ENCODE measurements at regions not wholly inside any gene's neighbourhood (a gene's known extent, or its start where the extent isn't known, plus 50 kb on each side); places are given as distances from the start of the nearest gene placed in this dataset.

DNA sequence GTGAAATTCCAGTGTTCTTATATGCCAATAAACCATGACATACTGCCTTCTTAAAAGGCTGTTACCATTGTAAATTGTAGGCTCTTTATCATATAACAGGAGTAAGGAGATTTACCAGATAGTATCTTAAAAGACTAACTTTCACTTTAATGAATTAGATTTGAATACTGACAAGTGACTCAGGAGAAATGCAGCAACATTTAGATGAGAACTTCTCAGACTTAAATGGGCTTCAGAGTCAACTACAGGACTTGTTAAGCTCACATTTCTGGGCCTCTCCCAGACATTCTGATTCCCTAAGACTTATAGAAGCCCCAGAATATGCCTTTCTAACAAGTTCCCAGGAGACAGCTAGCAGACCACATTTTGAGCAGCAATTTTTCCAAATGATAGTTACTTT lies 466.3 kb downstream of the ARL4A start:
- TF ChIP-seq SPI1 (IDR thresholded peaks at IDR 0.05; ENCODE audit: borderline replicate concordance, low read depth) (no peak), CTCF (IDR thresholded peaks at IDR 0.05; ENCODE audit: insufficient read depth, low read length) (no peak), POLR2AphosphoS5 (IDR thresholded peaks at IDR 0.05; ENCODE audit: low read depth) (no peak), GABPA (IDR thresholded peaks at IDR 0.05; ENCODE audit: low read depth) (no peak)
- TF ChIP-seq, protein P1, sequence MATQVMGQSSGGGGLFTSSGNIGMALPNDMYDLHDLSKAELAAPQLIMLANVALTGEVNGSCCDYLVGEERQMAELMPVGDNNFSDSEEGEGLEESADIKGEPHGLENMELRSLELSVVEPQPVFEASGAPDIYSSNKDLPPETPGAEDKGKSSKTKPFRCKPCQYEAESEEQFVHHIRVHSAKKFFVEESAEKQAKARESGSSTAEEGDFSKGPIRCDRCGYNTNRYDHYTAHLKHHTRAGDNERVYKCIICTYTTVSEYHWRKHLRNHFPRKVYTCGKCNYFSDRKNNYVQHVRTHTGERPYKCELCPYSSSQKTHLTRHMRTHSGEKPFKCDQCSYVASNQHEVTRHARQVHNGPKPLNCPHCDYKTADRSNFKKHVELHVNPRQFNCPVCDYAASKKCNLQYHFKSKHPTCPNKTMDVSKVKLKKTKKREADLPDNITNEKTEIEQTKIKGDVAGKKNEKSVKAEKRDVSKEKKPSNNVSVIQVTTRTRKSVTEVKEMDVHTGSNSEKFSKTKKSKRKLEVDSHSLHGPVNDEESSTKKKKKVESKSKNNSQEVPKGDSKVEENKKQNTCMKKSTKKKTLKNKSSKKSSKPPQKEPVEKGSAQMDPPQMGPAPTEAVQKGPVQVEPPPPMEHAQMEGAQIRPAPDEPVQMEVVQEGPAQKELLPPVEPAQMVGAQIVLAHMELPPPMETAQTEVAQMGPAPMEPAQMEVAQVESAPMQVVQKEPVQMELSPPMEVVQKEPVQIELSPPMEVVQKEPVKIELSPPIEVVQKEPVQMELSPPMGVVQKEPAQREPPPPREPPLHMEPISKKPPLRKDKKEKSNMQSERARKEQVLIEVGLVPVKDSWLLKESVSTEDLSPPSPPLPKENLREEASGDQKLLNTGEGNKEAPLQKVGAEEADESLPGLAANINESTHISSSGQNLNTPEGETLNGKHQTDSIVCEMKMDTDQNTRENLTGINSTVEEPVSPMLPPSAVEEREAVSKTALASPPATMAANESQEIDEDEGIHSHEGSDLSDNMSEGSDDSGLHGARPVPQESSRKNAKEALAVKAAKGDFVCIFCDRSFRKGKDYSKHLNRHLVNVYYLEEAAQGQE (IDR thresholded peaks at IDR 0.05; ENCODE audit: insufficient replicate concordance, low read depth) = no peak
- Histone ChIP-seq H3K27ac (replicated peaks) (no peak overlapping the region), H3K4me3 (replicated peaks; ENCODE audit: insufficient read depth, low read length) (no peak overlapping the region), H3K27me3 (ENCODE audit: insufficient read depth, poor library complexity, severe bottlenecking) (no peaks in the 10 kb centered on the region)
- DNase-seq (ENCODE audit: low read depth in 1 of 2, low spot score in 1 of 2) = no peak

DNA sequence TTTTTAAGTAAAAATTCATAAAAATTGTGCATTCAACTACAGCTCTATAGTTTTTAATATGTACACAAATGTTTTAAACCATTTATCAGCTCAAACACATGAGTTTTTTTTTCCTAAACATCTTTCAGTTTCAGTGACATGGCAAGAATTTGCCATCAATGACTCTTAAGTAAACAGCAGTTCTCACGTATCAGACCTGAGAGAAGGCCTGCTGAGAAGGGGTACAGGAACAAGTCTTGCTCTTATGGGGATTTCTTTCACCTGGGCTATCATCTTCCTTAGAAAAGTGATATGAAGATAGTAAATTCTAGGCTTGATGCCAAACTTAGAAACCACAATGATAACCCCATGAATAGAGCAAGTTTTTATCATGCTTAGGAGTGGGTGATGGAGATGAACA lies 467.8 kb downstream of the ARL4A start:
- Histone ChIP-seq H3K27me3 (ENCODE audit: insufficient read depth, poor library complexity, severe bottlenecking) (no peaks in the 10 kb centered on the region), H3K4me3 (replicated peaks; ENCODE audit: insufficient read depth, low read length) (no peak overlapping the region), H3K27ac (replicated peaks) (no peak overlapping the region)
- no peak for TF ChIP-seq CTCF (IDR thresholded peaks at IDR 0.05; ENCODE audit: insufficient read depth, low read length)
- TF ChIP-seq SPI1 (IDR thresholded peaks at IDR 0.05; ENCODE audit: borderline replicate concordance, low read depth) = no peak
- TF ChIP-seq, protein P1 (IDR thresholded peaks at IDR 0.05; ENCODE audit: insufficient replicate concordance, low read depth) = no peak
- no peak for TF ChIP-seq GABPA (IDR thresholded peaks at IDR 0.05; ENCODE audit: low read depth)
- no peak for TF ChIP-seq POLR2AphosphoS5 (IDR thresholded peaks at IDR 0.05; ENCODE audit: low read depth)
- no peak for DNase-seq (ENCODE audit: low read depth in 1 of 2, low spot score in 1 of 2)

GRCh38 chr7:13159003-13159402 lies 471.6 kb downstream of the ARL4A start:
- no peak for DNase-seq (ENCODE audit: low read depth in 1 of 2, low spot score in 1 of 2)
- no peaks in the 10 kb centered on the region for H3K27me3 ChIP-seq (ENCODE audit: insufficient read depth, poor library complexity, severe bottlenecking)
- no peak overlapping the region for H3K27ac ChIP-seq (replicated peaks)
- TF ChIP-seq POLR2AphosphoS5 (IDR thresholded peaks at IDR 0.05; ENCODE audit: low read depth) = no peak
- TF ChIP-seq, protein P1 (IDR thresholded peaks at IDR 0.05; ENCODE audit: insufficient replicate concordance, low read depth) = no peak
- no peak for TF ChIP-seq CTCF (IDR thresholded peaks at IDR 0.05; ENCODE audit: insufficient read depth, low read length)
- no peak for TF ChIP-seq GABPA (IDR thresholded peaks at IDR 0.05; ENCODE audit: low read depth)
- no peak for TF ChIP-seq SPI1 (IDR thresholded peaks at IDR 0.05; ENCODE audit: borderline replicate concordance, low read depth)
- no peak overlapping the region for H3K4me3 ChIP-seq (replicated peaks; ENCODE audit: insufficient read depth, low read length)
